ENCODE measurements at regions not wholly inside any gene's neighbourhood (a gene's known extent, or its start where the extent isn't known, plus 50 kb on each side); places are given as distances from the start of the nearest gene placed in this dataset.

GRCh38 chr10:52918714-52919305, 146.2 kb upstream of the MBL2 start:
- no peak for TF ChIP-seq CTCF (IDR thresholded peaks at IDR 0.05)
- no peaks in the 10 kb centered on the region for H3K27me3 Mint-ChIP-seq (ENCODE audit: insufficient read depth)
- DNase-seq: no peak
- H3K9me3 Mint-ChIP-seq: peaks cover 5% of the 10 kb centered on the region
- H3K36me3 Mint-ChIP-seq (ENCODE audit: low read depth): no peaks in the 10 kb centered on the region
- H3K4me3 Mint-ChIP-seq: no peak overlapping the region
- H3K27ac Mint-ChIP-seq: no peak overlapping the region
- H3K4me1 Mint-ChIP-seq (ENCODE audit: low read depth): no peaks in the 10 kb centered on the region

GRCh38 chr10:52915391-52915790, 142.8 kb upstream of the MBL2 start:
- no peak for TF ChIP-seq CTCF (IDR thresholded peaks at IDR 0.05)
- no peaks in the 10 kb centered on the region for H3K4me1 Mint-ChIP-seq (ENCODE audit: low read depth)
- no peak overlapping the region for H3K27ac Mint-ChIP-seq
- no peaks in the 10 kb centered on the region for H3K27me3 Mint-ChIP-seq (ENCODE audit: insufficient read depth)
- H3K4me3 Mint-ChIP-seq: no peak overlapping the region
- peaks cover 9% of the 10 kb centered on the region for H3K9me3 Mint-ChIP-seq
- DNase-seq: no peak
- no peaks in the 10 kb centered on the region for H3K36me3 Mint-ChIP-seq (ENCODE audit: low read depth)

GRCh38 chr10:52911163-52911562, 138.6 kb upstream of the MBL2 start:
- no peak for DNase-seq
- no peaks in the 10 kb centered on the region for H3K27me3 Mint-ChIP-seq (ENCODE audit: insufficient read depth)

GRCh38 chr10:52908478-52908877, 135.9 kb upstream of the MBL2 start:
- DNase-seq: no peak
- no peaks in the 10 kb centered on the region for H3K36me3 Mint-ChIP-seq (ENCODE audit: low read depth)
- no peak for TF ChIP-seq CTCF (IDR thresholded peaks at IDR 0.05)
- H3K4me1 Mint-ChIP-seq (ENCODE audit: low read depth): no peaks in the 10 kb centered on the region
- no peak overlapping the region for H3K27ac Mint-ChIP-seq
- no peak overlapping the region for H3K4me3 Mint-ChIP-seq
- H3K27me3 Mint-ChIP-seq (ENCODE audit: insufficient read depth): no peaks in the 10 kb centered on the region
- H3K9me3 Mint-ChIP-seq: peaks cover 12% of the 10 kb centered on the region

More at GRCh38 chr10:52911163-52911562, 138.6 kb upstream of the MBL2 start:
- Mint-ChIP-seq H3K36me3 (ENCODE audit: low read depth) (no peaks in the 10 kb centered on the region), H3K27ac (no peak overlapping the region), H3K4me3 (no peak overlapping the region), H3K9me3 (peaks cover 15% of the 10 kb centered on the region), H3K4me1 (ENCODE audit: low read depth) (no peaks in the 10 kb centered on the region)
- no peak for TF ChIP-seq CTCF (IDR thresholded peaks at IDR 0.05)

GRCh38 chr10:52906046-52906445, 133.5 kb upstream of the MBL2 start:
- Mint-ChIP-seq H3K27ac (no peak overlapping the region), H3K9me3 (peaks cover 8% of the 10 kb centered on the region)
- no peak for DNase-seq

More at GRCh38 chr10:52906046-52906445, 133.5 kb upstream of the MBL2 start:
- no peak overlapping the region for H3K4me3 Mint-ChIP-seq
- no peak for TF ChIP-seq CTCF (IDR thresholded peaks at IDR 0.05)
- H3K4me1 Mint-ChIP-seq (ENCODE audit: low read depth): no peaks in the 10 kb centered on the region
- no peaks in the 10 kb centered on the region for H3K36me3 Mint-ChIP-seq (ENCODE audit: low read depth)
- H3K27me3 Mint-ChIP-seq (ENCODE audit: insufficient read depth): no peaks in the 10 kb centered on the region

Data from HFFc6 (cell line).